SK-N-SH treated with all-trans-retinoic acid at 6 μM for 48 hours (cell line): ENCODE measurements at regions not wholly inside any gene's neighbourhood (a gene's known extent, or its start where the extent isn't known, plus 50 kb on each side); places are given as distances from the start of the nearest gene placed in this dataset.

Experiments
- ARNTL ChIP-seq: fragments of 450-650 bp; formaldehyde crosslinking; IDR thresholded peaks from 2 replicates; pipeline ENCODE4 v1.5.0; 2020; ENCODE audit warnings: low read depth, mild to moderate bottlenecking, moderate library complexity, borderline replicate concordance
- BACH2 ChIP-seq: fragments of 250-450 bp; sonication (Bioruptor Pico); IDR thresholded peaks from 2 replicates; pipeline ENCODE4 v1.9.0; 2021; ENCODE audit warnings: mild to moderate bottlenecking, borderline replicate concordance
- GLIS3 ChIP-seq: fragments of 250-450 bp; sonication (Bioruptor Pico); IDR thresholded peaks from 2 replicates; pipeline ENCODE4 v1.5.0; 2020; ENCODE audit warnings: mild to moderate bottlenecking, moderate library complexity
- ISL1 ChIP-seq: fragments of 250-450 bp; sonication (Bioruptor Pico); IDR thresholded peaks from 2 replicates; pipeline ENCODE4 v2.1.2; 2022; ENCODE audit warnings: mild to moderate bottlenecking, moderate library complexity
- ZFP3 ChIP-seq: fragments of 250-450 bp; sonication (Bioruptor Pico); IDR thresholded peaks from 2 replicates; pipeline ENCODE4 v1.5.0; 2020; ENCODE audit warnings: mild to moderate bottlenecking, moderate library complexity
- ZFP30 ChIP-seq: fragments of 450-650 bp; formaldehyde crosslinking; IDR thresholded peaks from 2 replicates; pipeline ENCODE4 v1.5.0; 2022; ENCODE audit warnings: mild to moderate bottlenecking, moderate library complexity
- ZNF70 ChIP-seq: fragments of 450-650 bp; formaldehyde crosslinking; IDR thresholded peaks from 2 replicates; pipeline ENCODE4 v1.5.0; 2020; ENCODE audit warnings: mild to moderate bottlenecking, moderate library complexity
- TF ChIP-seq, protein P1 (sequence below): fragments of 250-450 bp; sonication (Bioruptor Pico); IDR thresholded peaks from 2 replicates; pipeline ENCODE4 v1.5.1; 2020; ENCODE audit warnings: low read depth, mild to moderate bottlenecking, moderate library complexity
- TF ChIP-seq, protein P2 (sequence below): fragments of 250-450 bp; sonication (Bioruptor Pico); IDR thresholded peaks from 2 replicates; pipeline ENCODE4 v1.8.0; 2020; ENCODE audit warnings: mild to moderate bottlenecking, moderate library complexity, borderline replicate concordance
- TF ChIP-seq, protein P3 (sequence below): fragments of 250-450 bp; sonication (Bioruptor Pico); IDR thresholded peaks from 2 replicates; pipeline ENCODE4 v1.5.1; 2021; ENCODE audit warnings: mild to moderate bottlenecking, moderate library complexity

DNA sequence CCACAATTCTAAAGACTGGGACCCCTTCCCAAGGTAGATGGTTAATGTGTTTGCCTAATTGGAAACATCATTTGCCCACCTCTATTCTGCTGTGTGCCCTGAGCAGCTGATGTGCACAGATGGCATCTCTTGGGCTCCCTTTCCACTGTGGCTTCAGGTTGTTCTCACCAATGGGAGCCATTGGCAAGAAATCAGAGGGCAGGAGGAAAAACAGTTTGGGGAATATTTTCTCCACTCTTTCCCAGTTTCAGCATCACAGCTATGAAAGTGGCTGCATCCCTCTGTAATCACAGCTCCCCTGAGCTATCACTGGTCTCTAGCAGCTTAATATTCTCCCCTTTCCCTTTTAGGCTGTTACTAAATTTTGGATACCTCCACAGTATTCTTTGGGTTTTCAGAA is 911.6 kb upstream of the SEMA6A start:
- TF ChIP-seq, protein P1, sequence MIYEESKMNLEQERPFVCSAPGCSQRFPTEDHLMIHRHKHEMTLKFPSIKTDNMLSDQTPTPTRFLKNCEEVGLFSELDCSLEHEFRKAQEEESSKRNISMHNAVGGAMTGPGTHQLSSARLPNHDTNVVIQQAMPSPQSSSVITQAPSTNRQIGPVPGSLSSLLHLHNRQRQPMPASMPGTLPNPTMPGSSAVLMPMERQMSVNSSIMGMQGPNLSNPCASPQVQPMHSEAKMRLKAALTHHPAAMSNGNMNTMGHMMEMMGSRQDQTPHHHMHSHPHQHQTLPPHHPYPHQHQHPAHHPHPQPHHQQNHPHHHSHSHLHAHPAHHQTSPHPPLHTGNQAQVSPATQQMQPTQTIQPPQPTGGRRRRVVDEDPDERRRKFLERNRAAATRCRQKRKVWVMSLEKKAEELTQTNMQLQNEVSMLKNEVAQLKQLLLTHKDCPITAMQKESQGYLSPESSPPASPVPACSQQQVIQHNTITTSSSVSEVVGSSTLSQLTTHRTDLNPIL (CRISPR knock-in tag) = no peak
- TF ChIP-seq, protein P2, sequence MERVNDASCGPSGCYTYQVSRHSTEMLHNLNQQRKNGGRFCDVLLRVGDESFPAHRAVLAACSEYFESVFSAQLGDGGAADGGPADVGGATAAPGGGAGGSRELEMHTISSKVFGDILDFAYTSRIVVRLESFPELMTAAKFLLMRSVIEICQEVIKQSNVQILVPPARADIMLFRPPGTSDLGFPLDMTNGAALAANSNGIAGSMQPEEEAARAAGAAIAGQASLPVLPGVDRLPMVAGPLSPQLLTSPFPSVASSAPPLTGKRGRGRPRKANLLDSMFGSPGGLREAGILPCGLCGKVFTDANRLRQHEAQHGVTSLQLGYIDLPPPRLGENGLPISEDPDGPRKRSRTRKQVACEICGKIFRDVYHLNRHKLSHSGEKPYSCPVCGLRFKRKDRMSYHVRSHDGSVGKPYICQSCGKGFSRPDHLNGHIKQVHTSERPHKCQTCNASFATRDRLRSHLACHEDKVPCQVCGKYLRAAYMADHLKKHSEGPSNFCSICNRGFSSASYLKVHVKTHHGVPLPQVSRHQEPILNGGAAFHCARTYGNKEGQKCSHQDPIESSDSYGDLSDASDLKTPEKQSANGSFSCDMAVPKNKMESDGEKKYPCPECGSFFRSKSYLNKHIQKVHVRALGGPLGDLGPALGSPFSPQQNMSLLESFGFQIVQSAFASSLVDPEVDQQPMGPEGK (CRISPR knock-in tag) = no peak
- TF ChIP-seq ARNTL (CRISPR knock-in tag) (no peak), ZFP30 (CRISPR knock-in tag) (no peak), ISL1 (CRISPR knock-in tag) (no peak), BACH2 (CRISPR knock-in tag) (no peak), ZNF70 (CRISPR knock-in tag) (no peak), ZFP3 (CRISPR knock-in tag) (no peak), GLIS3 (CRISPR knock-in tag) (no peak)
- TF ChIP-seq, protein P3, sequence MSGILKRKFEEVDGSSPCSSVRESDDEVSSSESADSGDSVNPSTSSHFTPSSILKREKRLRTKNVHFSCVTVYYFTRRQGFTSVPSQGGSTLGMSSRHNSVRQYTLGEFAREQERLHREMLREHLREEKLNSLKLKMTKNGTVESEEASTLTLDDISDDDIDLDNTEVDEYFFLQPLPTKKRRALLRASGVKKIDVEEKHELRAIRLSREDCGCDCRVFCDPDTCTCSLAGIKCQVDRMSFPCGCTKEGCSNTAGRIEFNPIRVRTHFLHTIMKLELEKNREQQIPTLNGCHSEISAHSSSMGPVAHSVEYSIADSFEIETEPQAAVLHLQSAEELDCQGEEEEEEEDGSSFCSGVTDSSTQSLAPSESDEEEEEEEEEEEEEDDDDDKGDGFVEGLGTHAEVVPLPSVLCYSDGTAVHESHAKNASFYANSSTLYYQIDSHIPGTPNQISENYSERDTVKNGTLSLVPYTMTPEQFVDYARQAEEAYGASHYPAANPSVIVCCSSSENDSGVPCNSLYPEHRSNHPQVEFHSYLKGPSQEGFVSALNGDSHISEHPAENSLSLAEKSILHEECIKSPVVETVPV = no peak
